Esophagus muscularis mucosa (tissue), 4 donors: ENCODE measurements at regions not wholly inside any gene's neighbourhood (a gene's known extent, or its start where the extent isn't known, plus 50 kb on each side); places are given as distances from the start of the nearest gene placed in this dataset.

Source experiments
- DNase-seq: peaks from one replicate; pipeline ENCODE4 v3.0.0-alpha.2; 2017; ENCODE audit errors: extremely low spot score
- H3K27ac ChIP-seq, 4 donors: fragments of 200-600 bp; sonication (generic); replicated peaks in 1 of 4; 1 replicate in 3 of 4; 2 replicates in 1 of 4; pipeline ENCODE4 v1.5.1; 2016 to 2019; ENCODE audit warnings: mild to moderate bottlenecking in 1 of 4
- H3K27me3 ChIP-seq, 4 donors: fragments of 200-600 bp; sonication (generic); one replicate each; pipeline versions ENCODE4 v1.5.1 to v1.6.0; 2016 to 2019
- H3K36me3 ChIP-seq, 4 donors: fragments of 200-600 bp; sonication (generic); one replicate each; pipeline ENCODE4 v1.5.1; 2016 to 2019
- H3K4me1 ChIP-seq, 4 donors: fragments of 200-600 bp; sonication (generic); one replicate each; pipeline ENCODE4 v1.5.1; 2016 to 2019
- H3K4me3 ChIP-seq, 4 donors: fragments of 200-600 bp; sonication (generic); 1 replicate in 2 of 4; 2 replicates in 2 of 4; pipeline ENCODE4 v1.5.1; 2016 to 2019; ENCODE audit warnings: mild to moderate bottlenecking in 4 of 4, moderate library complexity in 1 of 4
- H3K9me3 ChIP-seq, 4 donors: fragments of 200-600 bp; sonication (generic); 1 replicate in 3 of 4; 2 replicates in 1 of 4; pipeline ENCODE4 v1.5.1; 2016 to 2019
- EP300 ChIP-seq: sonication (generic); formaldehyde crosslinking; IDR thresholded peaks from one replicate; pipeline ENCODE4 v1.6.1; 2017; ENCODE audit warnings: antibody characterized with exemption
- POLR2A ChIP-seq: fragments of 450-650 bp; IDR thresholded peaks from one replicate; pipeline ENCODE4 v1.6.1; 2017; ENCODE audit warnings: antibody characterized with exemption, moderate library complexity, mild to moderate bottlenecking, low read depth
- POLR2AphosphoS5 ChIP-seq, 2 donors: sonication (generic); formaldehyde crosslinking; IDR thresholded peaks; one replicate each; pipeline ENCODE4 v1.6.1; 2017; ENCODE audit warnings: antibody characterized with exemption in 2 of 2
- WGBS: methylation state at CpG from one replicate; pipeline ENCODE4 v1.1.5; 2018; 5-methylcytosine and 5-hydroxymethylcytosine counted together
- intact Hi-C: fragments of 100-400 bp; cut with DNase I; formaldehyde crosslinking; loops from one replicate; pipeline ENCODE4 v1.15.1; 2023
- TF ChIP-seq, protein P1 (sequence below), 3 experiments: fragments of 200-600 bp in 2 of 3; fragments of 450-650 bp in 1 of 3; sonication (generic) in 2 of 3; IDR thresholded peaks; one replicate each; pipeline ENCODE4 v1.5.1; 2017 to 2019; ENCODE audit warnings: antibody characterized with exemption in 3 of 3, mild to moderate bottlenecking in 2 of 3, moderate library complexity in 1 of 3

DNA sequence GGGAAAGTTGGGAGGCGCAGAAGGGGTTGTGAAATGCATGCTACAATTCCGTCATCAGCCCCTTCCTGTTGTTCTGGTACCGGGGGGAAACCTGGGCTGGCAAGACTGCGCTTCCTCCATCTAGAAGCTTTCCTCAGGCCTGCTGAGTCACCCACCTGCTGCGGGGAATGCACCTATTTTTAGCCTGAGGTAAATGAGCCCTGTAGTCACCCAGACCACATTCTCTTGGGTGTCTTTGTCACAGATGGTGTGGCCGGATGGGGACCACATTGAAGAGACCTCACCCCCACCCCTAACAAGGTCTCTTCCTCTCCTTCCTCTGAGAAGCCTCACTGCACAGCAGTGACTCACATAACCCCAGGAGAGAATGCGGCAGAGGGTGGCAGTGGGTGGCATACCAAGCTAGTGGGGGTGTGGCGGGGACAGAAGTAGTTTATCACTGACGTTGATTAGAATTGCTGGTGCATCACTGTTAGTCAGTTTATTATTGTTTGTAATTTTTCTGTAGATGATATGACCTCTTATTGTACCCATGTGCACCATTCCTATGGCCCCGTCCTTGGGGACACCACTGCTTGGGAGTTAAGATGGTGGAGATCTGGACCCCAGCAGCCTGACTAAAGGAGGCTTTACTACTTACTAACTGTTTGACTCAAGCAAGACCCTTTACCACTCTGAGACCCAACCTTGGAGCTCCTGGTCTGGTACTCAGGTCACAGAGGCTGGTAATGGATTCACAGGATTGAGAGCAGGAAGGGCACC is 83.0 kb upstream of the DUSP5 start:
- TF ChIP-seq EP300 = no peak
- no peak for TF ChIP-seq POLR2A
- TF ChIP-seq, protein P1, sequence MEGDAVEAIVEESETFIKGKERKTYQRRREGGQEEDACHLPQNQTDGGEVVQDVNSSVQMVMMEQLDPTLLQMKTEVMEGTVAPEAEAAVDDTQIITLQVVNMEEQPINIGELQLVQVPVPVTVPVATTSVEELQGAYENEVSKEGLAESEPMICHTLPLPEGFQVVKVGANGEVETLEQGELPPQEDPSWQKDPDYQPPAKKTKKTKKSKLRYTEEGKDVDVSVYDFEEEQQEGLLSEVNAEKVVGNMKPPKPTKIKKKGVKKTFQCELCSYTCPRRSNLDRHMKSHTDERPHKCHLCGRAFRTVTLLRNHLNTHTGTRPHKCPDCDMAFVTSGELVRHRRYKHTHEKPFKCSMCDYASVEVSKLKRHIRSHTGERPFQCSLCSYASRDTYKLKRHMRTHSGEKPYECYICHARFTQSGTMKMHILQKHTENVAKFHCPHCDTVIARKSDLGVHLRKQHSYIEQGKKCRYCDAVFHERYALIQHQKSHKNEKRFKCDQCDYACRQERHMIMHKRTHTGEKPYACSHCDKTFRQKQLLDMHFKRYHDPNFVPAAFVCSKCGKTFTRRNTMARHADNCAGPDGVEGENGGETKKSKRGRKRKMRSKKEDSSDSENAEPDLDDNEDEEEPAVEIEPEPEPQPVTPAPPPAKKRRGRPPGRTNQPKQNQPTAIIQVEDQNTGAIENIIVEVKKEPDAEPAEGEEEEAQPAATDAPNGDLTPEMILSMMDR (IDR thresholded peaks at IDR 0.05) = no peak
- TF ChIP-seq POLR2AphosphoS5 (IDR thresholded peaks at IDR 0.05) = no peak
- no peaks in the 10 kb centered on the region for H3K9me3 ChIP-seq
- no peak overlapping the region for H3K4me3 ChIP-seq
- H3K27ac ChIP-seq = no peak overlapping the region
- 79% methylated on average over 10 of the region's 10 CpGs for WGBS
- intact Hi-C loops = loop anchor here (5.0 kb wide), 2 partner anchors 57 to 83 kb away; partner anchors contain the start of gene DUSP5
- no peaks in the 10 kb centered on the region for H3K27me3 ChIP-seq
- no peak for DNase-seq
- H3K36me3 ChIP-seq = no peaks in the 10 kb centered on the region
- peaks cover 17 to 22% (median 19%) of the 10 kb centered on the region in 4 donors for H3K4me1 ChIP-seq

DNA sequence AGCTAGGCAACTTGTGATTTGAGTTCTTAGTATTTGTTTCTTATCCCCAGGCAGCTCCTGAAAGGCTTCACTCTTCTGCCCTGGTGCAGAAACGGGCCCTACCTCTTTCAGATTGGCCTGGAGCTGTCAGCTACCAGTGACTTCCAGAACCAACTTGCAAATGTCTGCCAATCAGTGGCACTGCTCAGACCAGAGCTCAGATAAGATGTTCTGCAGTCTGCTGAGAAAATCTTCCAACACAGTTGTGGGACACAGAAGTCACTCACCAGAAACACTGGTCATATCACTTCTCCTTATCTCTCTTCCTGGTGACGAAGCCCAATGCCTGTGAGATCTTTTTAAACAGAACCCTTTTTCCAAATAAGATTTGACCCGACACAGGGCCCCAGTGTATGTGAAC is 81.9 kb upstream of the DUSP5 start:
- Histone ChIP-seq H3K27me3 (no peaks in the 10 kb centered on the region), H3K9me3 (no peaks in the 10 kb centered on the region), H3K36me3 (no peaks in the 10 kb centered on the region), H3K27ac (no peak overlapping the region), H3K4me1 (peaks cover 7 to 12% (median 8%) of the 10 kb centered on the region in 4 donors), H3K4me3 (no peak overlapping the region)
- intact Hi-C loops = no loop called here
- WGBS = 81% methylated on average over 3 of the region's 3 CpGs
- DNase-seq = no peak
- TF ChIP-seq EP300 (no peak), POLR2A (no peak), POLR2AphosphoS5 (IDR thresholded peaks at IDR 0.05) (no peak)
- TF ChIP-seq, protein P1 (IDR thresholded peaks at IDR 0.05) = no peak

DNA sequence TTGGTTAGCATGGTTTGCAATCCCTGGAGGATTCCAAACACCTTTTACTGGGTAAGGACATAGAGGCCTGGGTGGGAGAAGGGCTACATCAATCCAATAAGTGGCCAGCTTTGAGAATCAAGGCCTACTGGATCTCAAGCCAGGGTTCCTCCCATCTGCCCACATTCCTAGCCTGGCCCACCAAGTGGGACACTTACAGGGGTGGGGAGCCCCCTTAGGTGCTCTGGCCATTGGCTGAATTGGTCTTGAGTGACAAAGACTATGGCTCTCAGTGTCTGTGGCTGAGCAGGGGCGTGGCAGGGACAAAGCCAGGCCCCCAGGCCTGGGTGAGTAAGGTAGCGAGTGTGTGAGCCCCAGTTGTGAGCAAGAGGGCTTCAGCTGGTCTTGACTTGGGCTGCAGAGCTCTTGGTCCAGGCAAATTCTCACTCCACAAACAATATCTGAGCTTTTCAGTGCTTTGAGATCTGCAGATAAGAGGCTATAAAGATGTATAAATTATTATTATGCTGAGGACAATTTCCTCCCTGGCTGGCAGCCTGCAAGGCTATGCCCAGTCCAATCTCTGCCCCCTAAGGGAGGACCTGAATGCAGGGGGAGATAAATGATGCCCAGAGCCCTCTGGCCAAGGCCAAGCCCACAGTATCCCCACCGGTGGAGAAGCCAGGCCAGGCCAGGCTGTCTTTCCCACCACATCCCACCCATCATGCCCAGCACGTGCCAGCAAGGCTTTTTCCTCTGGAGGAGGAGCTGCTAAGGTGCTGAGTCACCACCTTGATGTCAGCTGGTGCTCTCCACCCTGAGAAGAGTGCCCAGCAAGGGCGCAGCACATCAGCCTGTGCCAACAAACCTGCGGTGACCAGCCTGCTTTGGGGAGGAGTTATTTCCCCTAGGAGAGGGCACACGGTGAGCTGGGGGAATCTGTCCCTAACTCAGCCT is 80.7 kb upstream of the DUSP5 start:
- H3K36me3 ChIP-seq = no peaks in the 10 kb centered on the region
- H3K4me3 ChIP-seq = no peak overlapping the region
- intact Hi-C loops = no loop called here
- H3K27me3 ChIP-seq = no peaks in the 10 kb centered on the region
- peaks cover 0 to 3% (median 0%) of the 10 kb centered on the region in 4 donors for H3K4me1 ChIP-seq
- 100% methylated on average over 1 of the region's 7 CpGs for WGBS
- DNase-seq = no peak
- TF ChIP-seq POLR2A (no peak), POLR2AphosphoS5 (IDR thresholded peaks at IDR 0.05) (no peak)
- TF ChIP-seq, protein P1 (IDR thresholded peaks at IDR 0.05) = no peak
- H3K27ac ChIP-seq = no peak overlapping the region
- no peaks in the 10 kb centered on the region for H3K9me3 ChIP-seq

DNA sequence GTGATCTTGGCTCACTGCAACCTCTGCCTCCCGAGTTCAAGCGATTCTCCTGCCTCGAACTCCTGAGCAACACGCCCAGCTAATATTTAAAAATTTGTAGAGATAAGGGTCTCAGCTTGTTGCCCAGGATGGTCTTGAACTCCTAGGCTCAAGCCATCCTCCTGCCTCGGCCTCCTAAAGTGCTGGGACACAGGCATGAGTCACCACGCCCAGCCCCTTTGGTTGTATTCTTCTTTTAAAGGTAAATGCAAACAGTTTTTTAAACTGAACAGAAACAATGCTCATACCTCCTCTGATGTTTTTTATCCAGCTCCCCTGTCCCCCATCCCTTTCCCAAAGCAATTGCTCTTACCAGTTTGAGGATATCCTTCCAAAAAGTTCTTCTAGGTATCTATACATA is 79.5 kb upstream of the DUSP5 start:
- Histone ChIP-seq H3K36me3 (no peaks in the 10 kb centered on the region), H3K27ac (no peak overlapping the region), H3K4me3 (no peak overlapping the region), H3K27me3 (no peaks in the 10 kb centered on the region), H3K9me3 (no peaks in the 10 kb centered on the region), H3K4me1 (peaks cover 0 to 3% (median under 1%) of the 10 kb centered on the region in 4 donors)
- no peak for DNase-seq
- no peak for TF ChIP-seq POLR2AphosphoS5 (IDR thresholded peaks at IDR 0.05)
- TF ChIP-seq POLR2A = no peak
- TF ChIP-seq, protein P1 (IDR thresholded peaks at IDR 0.05) = no peak
- TF ChIP-seq EP300 = no peak
- intact Hi-C loops = no loop called here
- WGBS = 79% methylated on average over 6 of the region's 6 CpGs
